Activated T-cell treated with anti-CD3 and anti-CD28 coated beads for 48 hours (primary cell): ENCODE measurements at regions not wholly inside any gene's neighbourhood (a gene's known extent, or its start where the extent isn't known, plus 50 kb on each side); places are given as distances from the start of the nearest gene placed in this dataset.
"Not testable (repeated sequence)": the region's sequence is repeated elsewhere in the genome, so short reads cannot be mapped to it uniquely, and the experiment has no call there.

Source experiments
- DNase-seq: peaks from one replicate; pipeline ENCODE4 v3.0.0-alpha.2; 2020; ENCODE audit warnings: low read depth

DNA sequence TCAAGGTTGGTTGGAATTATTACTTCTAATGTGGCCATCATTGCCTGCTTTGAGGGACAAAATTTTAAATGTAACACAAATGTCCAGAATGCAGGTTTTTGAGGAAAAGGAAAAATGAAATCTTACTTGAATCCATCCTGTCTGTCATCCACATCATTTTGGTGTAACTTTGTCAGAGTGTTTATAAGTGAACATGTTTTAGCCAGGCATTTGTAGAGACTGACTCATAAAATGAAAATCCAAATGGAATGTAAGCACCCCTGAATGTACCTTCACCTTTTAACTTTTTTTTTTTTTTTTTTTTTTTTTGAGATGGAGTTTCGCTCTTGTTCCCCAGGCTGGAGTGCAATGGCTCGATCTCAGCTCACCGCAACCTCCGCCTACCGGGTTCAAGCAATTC lies 141.8 kb upstream of the BNIP2 start:
- DNase-seq: no peak

DNA sequence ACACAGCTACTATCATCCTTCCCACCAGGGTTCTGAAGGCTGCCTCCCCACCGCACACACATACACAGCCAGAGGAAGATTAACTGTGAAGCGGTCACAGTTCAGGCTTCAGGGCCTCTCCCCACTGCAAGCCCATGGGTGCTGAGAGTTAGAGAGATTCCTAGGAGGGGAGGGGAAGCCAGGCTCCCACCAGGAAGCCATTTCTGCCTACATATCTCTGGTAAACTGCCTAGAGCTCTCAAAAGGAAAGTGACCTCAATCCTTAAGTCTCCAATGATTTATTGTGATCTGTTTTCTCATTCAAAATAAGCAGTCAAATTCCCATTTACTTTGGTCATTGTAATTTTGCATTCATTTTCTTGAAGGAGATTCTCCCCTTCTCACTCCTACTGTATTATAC lies 141.0 kb upstream of the BNIP2 start:
- no peak for DNase-seq

DNA sequence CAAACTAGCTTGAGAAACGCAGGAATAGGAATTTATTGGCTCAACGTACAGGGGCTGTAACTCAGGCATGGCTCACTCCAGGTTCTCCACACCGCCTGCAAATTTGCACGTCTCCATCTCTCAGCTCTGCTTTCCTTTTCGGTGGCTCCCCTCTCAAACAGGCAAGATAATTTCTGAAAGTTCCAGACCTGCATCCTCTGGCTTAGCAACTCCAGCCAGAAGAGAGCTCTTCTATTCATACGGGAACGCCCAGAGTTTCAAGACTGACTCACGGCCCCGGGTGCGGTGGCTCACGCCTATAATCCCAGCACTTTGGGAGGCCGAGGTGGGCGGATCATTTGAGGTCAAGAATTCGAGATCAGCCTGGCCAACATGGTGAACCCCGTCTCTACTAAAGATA lies 139.7 kb upstream of the BNIP2 start:
- DNase-seq: no peak

DNA sequence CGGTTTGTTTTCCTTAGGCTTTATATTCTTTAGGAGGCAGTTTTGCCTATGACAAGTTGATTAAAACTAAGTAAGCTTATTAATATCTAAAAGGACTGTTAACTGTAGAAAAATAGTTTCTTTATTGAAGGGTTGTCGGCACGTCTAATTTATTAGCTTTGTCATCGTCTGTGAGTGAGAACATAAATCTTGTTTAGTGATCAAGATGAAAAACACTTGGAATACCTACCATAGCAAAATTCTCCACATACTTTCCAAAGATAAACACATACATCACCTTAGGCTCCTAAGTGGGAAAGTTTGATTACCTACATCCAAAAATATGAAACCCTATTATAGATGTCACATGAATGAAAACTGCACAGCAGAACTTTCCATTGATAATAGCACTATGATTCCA lies 139.1 kb upstream of the BNIP2 start:
- no peak for DNase-seq

DNA sequence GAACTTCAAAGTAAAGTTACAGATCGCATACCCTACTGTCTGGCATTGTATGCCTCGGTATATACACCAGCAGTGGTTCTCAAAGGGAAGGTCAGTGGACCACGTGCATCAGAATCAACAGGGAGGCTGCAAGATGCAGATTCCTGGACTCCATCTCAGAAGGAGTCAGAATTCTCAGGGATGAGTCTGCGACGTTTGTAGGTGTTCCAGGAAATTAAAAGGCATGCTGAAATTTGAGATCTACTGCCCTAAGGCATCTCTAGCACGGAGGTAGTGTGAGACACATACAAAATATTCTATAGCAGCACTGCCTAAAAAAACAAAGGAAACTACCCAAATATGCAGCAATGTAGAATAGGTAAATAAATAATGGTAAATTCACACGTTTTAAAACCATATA lies 136.8 kb upstream of the BNIP2 start:
- DNase-seq: no peak

DNA sequence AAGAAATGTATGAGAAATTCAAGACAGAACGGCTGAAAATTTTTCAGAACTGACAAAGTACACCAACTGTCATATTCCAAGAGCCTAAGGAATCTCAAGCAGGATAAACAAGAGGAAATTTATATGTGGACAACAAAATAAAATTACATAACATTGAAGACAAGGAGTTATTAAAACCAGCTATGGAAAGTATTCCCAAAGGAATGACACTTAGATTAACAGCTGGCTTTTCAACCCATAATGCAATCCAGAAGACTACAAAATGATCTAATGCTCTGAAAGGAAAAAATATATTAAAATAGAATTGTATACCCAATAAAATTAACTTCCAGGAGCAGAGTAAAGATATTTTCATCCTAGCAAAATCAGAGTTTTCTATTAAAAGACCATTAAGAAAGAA lies 132.2 kb upstream of the BNIP2 start:
- no peak for DNase-seq

DNA sequence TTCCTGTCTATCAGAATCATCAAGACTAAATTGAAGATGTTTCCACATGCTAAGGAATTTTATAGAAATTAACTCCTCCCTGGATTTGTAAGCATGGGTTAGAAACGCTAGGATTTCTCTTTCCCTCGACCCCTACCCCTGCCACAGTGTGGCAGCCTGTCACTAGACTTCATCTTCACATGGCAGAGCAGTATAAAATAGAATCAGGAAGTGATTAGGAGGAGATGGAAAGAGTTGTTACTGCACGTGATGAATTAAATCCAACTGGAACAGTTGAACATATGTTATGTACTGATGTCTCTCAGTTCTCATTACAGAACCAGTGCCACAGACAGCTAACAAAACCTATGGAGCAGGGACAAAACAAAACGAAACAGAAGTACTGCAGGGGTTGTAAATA lies 130.0 kb upstream of the BNIP2 start:
- no peak for DNase-seq

DNA sequence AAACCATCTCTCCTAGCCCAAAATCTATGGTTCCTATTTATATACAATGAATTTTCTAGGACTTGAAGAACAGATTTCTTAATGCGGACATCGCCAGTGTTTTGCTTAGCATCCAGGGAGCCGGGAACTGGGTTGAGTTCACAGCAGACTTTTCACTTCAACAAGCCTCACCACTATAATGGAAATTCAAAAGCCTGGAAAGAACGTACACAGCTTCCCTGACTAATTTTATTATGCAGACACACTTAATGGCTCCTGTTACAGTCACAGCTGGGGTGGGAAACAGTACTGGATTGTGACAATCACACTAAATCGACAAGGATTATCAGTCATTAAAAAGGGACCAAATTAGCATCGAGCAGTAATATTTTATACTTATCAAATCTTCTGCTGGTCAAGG lies 129.2 kb upstream of the BNIP2 start:
- no peak for DNase-seq

DNA sequence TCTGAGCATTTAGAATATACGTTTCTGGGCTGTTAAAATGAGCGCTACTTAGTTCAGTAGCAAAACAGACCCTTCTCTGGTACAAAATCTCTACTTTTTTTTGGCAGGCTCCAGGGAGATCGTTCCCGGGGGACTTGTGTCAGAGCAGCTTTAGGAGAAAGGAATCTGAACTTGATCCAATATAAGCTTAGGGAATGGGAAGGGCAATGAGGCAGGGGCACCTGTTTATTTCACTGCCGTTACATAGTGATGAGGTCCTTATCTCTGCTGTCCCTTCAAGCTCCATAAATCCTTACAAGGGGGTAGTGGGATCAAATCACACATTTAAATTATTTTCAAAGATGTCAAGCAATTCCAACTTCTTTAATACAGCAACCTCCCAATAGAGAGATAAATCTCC lies 128.7 kb upstream of the BNIP2 start:
- no peak for DNase-seq

DNA sequence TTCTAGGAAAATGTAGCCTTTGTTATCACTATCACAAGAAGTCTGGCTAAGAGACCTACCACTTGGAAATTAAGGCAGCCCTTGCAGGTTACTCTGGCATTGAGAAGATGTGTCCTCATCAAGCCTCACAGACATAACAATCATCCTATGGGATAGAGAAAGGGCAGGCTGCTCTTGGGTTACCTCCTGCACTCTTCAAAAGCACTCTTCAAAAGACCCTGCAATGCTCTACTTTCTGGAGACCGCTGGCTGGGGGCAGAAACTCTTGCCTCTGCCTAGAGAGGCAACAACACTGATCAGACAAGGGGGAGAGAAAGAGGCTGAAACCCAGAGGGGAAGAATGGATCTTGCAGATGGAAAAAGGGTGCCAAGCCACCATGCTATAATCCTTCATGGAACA lies 127.9 kb upstream of the BNIP2 start:
- no peak for DNase-seq

DNA sequence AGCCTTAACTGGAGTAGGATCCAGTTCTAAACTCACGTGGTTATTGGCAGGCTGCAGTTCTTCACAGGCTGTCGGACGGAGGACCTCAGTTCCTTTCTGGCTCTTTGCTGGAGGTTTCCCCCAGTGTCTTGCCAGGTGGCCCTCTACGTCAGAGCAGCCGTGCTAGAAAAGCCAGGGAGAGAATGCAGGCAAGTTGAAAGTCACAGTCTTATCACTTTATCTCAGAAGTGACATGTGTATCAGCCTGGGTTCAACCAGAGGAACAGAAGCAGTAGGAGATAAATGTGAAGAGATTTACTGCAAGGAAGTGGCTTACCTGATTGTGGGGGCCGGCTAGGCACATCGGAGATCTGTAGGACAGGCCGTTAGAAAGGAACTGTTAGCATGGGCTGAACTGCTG lies 125.3 kb upstream of the BNIP2 start:
- DNase-seq: no peak

DNA sequence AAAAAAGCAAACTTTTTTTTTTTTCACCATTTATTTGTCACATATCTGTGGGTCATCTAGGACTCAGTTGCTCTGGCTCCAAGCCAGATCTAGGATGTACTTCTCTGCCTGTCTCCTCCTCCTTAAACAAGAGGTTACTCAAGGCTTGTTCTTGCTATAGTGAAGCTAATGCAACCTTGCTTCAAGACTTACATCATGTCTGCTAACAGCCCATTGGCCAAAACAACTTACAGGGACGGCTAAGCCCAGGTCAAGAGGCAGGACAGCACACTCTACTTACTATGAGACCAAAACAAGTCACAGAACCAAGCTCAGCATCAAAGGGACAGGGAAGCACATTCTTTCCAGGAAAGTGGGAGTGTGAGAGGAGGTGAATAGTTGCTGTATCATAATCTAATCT lies 123.8 kb upstream of the BNIP2 start:
- DNase-seq: no peak

DNA sequence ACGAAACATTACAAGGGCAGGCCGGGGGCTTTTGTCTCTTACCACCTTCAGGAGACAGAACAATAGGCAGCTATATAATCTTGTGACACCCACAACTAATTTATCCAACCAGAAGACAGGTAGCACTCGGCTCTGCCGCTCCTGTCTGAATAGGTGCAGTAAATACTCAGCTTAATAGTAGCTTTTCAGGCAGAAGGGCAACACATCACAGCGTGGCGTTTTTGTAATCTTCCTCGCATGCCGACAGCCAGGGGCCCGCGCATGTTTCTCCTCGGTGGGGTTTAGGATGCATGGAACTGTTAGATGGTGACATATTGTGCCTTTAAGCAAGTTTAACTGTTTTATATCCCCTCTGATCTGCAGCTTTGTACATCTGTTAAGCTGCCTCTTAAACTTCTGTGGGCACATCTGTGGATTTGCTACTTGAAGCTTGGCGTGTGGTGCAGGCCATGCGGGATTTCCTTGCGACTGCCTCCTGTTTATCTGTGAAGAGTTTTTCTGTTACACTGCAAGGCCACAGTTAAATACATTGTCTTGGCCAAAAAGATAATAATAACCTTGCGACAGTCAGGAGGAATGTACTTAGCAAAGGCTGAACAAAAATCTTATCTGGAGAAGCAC lies 123.2 kb upstream of the BNIP2 start:
- no peak for DNase-seq

DNA sequence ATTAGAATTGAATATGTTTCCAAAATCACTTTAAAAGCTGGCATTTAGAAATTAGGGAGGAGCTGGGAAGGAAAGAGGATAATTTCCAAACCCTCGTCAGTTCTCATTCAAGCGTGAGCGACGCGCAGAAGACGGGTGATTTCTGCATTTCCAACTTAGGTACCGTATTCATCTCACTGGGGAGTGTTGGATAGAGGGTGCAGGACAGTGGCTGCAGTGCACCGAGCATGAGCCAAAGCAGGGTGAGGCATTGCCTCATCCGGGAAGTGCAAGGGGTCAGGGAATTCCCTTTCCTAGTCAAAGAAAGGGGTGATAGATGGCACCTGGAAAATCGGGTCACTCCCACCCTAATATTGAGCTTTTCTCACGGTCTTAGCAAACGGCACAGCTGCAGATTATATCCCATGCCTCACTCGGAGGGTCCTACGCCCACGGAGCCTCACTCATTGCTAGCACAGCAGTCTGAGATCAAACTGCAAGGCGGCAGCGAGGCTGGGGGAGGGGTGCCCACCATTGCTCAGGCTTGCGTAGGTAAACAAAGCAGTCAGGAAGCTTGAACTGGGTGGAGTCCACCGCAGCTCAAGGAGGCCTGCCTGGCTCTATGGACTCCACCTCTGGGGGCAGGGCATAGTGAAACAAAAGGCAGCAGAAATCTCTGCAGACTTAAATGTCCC lies 114.3 kb upstream of the BNIP2 start:
- DNase-seq: peak; percentile 39

DNA sequence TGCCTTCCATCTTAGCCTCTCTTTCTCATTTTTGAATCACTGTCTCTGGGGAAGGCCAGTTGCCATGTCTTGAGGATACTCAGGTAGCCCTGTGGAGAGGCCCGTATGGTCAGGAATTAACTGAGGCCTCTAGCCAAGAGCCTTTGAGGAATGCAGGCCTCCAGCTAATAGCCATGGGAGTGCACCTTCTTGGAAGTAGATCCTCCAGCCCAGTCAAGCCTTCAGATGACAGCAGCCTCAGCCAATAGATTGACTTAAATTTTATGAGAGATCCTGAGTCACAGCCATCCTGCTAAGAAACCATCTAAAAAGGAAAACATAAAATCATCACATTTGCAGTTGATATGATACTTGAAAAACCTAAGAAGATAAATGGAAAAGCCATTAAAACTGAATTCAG lies 112.5 kb upstream of the BNIP2 start:
- no peak for DNase-seq

DNA sequence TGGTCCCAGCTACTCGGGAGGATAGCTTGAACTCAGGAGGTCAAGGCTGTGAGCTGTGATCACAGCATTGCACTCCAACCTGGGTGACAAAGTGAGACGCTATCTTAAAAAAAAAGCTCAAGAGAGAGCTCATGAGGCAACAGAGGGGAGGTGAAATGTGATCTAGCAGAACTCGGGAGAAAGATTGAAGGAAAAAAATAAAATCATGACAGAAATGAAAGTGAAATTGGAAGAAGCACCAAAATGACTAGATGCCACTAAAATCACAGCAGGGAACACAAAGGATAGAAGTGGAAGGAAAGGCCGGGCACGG lies 109.4 kb upstream of the BNIP2 start:
- no peak for DNase-seq

DNA sequence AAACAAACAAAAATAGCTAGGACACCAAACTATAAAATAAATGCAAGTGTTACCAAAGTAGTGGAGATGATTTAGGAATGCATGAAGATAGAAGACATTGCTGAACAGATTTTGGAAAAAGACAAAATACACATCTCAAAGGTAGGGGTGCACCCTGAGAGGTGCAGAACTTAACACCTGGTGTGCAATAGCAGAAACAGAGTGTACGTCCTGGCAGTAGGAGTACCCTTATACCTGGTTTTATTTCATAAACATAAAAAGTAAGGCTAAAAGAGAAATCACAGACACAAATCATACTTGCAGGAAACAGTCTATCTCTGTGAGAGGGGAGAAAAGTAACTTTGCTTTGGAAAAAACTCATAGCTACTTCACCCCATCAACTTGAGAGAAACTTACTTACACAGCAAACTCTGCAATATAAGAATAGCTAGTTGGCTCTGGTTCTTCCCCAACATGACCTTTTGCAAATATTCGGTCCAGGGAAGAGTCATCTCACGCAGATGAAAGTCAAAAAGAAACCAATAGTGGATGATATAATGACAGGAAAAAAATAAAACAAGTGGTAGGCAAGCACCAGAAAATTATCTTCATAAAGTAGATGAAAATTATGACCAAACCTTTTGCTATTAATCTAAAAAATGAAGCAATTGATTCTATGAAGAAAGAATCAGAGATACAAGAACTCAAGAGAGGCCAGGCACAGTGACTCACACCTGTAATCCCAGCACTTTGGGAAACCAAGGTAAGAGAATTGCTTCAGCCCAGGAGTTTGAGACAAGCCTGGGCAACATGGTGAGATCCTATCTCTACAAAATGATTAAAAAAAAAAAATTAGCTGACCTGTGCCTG lies 108.9 kb upstream of the BNIP2 start:
- no peak for DNase-seq

DNA sequence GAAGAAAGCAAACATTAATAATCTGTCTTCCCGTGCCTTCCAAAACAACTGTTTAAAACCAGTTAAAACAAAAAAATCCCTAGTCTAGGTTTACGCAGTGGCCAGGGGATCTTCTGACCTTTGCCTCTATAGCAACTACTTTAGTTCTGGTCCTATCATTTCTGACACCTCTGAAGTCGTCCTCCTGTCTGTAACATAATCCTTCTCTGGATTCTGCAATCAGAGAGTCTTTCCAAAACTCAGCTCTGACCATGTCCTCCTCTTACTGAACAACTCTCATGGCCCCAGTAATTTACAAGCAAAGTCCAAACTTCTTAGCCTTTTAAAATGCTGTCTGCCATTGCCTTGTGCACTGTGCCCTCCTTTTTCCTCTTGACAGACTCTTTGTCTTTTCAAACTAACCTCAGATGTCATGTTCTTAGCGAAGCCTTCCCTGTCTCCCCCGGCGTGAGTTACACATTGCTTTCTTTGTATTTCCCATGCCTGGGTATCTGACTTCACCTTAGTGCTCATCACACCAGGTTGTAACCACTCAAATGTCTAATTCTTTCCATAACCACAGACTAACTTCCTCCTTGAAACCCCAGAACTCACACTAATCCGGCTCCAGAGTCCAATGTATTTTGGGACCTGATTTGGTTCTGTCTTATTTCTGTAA lies 105.2 kb upstream of the BNIP2 start:
- no peak for DNase-seq

DNA sequence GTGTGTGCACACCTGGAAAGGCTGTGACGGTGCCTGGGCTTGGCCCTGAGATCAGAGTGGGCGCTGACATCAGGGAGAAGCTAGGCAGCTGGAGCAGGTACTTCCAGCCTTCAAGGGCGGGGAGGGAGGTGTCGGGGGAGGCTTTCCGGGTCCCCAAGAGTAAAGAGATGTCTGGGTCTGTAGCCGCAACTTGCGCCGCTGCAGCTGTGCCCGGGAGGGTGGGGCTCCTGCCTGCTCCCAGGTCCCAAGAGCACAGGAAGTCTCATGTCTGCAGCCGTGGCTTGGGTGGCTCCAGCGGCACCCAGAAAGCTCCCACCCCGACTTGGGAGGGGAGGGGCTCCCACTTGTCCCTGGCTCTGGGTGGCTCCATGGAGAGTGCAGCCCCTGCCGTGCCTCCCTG lies 103.2 kb upstream of the BNIP2 start:
- no peak for DNase-seq

DNA sequence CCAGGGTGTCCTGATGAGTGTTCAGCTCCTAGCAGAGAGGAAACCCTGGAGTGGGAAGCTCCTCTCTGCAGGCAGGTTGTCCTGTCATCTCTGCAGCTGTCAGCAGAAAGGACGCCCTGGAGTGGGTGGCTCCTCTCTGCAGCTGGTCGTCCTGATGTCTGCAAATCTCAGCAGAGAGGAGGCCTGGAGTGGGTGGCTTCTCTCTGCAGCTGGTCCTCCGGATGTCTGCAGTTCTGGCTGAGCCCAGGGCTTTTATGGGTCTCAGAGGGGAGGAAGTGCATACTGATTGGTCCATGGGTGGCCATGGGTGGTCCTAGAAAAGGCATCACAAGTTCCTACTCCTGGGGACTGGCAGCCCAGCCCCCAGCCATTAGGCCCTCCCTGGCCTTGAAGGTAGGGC lies 102.6 kb upstream of the BNIP2 start:
- no peak for DNase-seq

DNA sequence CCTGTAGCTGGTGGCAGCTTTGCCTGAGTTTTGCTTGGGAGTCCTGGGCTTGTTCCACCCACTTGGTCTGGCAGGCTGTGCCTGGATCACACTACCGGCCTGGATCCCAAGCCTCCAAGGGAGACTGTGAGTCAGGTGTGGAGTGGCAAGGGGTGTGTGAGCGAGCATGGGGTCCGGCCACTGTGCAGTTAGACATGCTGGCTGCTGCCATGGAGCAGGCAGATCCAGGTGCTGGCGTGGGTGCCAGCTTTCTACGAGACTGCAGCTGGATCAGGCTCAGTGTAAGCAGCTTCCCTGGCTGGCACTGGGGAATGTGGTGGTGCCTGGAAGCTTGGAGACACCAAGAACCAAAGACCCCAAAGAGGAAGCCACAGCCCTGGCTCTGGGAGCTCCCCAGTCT lies 102.0 kb upstream of the BNIP2 start:
- DNase-seq: no peak

DNA sequence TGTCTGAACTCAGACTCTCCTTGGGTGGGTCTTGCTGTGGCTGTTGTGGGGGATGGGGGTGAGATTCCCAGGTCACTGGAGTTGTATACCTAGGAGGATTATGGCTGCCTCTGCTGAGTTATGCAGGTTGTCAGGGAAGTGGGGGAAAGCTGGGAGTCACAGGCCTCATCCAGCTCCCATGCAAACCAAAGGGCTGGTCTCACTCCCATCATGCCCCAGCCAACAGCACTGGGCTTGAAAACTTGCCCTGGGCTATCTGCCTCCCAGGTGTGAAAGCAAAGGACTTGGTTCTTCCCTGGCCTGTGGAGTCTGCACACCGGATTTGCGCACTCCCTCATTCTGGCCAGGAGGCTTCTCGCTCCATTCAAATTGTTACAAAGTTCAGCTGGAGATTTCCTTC lies 97.3 kb upstream of the BNIP2 start:
- DNase-seq: not testable (repeated sequence)

DNA sequence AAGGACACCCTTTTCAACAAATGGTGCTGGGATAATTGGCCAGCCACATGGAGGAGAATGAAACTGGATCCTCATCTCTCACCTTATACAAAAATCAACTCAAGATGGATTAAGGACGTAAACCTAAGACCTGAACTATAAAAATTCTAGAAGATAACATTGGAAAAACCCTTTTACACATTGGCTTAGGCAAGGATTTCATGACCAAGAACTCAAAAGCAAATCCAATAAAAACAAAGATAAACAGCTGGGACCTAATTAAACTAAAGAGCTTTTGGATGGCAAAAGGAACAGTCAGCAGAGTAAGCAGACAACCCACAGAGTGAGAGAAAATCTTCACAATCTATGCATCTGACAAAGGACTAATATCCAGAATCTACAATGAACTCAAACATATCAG lies 96.9 kb upstream of the BNIP2 start:
- not testable (repeated sequence) for DNase-seq
